Glutamatergic neuron (in vitro differentiated cells): ENCODE measurements at regions not wholly inside any gene's neighbourhood (a gene's known extent, or its start where the extent isn't known, plus 50 kb on each side); places are given as distances from the start of the nearest gene placed in this dataset. TPM values are rescaled to one million over a fixed set of nuclear protein-coding genes. Genes with fewer than 3 reads are reported as not detected.

Experiments
- DNase-seq: peaks from one replicate; pipeline ENCODE4 v3.0.0; 2022
- H3K27ac Mint-ChIP-seq: one replicate; pipeline ENCODE4 v1.8.0; 2020; ENCODE audit warnings: mild to moderate bottlenecking, mixed read lengths, inconsistent platforms; ENCODE audit not compliant: unreplicated experiment
- H3K27me3 Mint-ChIP-seq: one replicate; pipeline ENCODE4 v1.8.0; 2020; ENCODE audit warnings: mild to moderate bottlenecking, moderate library complexity, mixed read lengths, inconsistent platforms; ENCODE audit not compliant: unreplicated experiment
- H3K36me3 Mint-ChIP-seq: one replicate; pipeline ENCODE4 v1.8.0; 2020; ENCODE audit warnings: mild to moderate bottlenecking, mixed read lengths, inconsistent platforms; ENCODE audit not compliant: unreplicated experiment
- H3K4me1 Mint-ChIP-seq: one replicate; pipeline ENCODE4 v1.8.0; 2020; ENCODE audit warnings: mild to moderate bottlenecking, low read depth, mixed read lengths, inconsistent platforms; ENCODE audit not compliant: unreplicated experiment
- H3K4me3 Mint-ChIP-seq: one replicate; pipeline ENCODE4 v1.8.0; 2020; ENCODE audit warnings: mild to moderate bottlenecking, mixed read lengths, inconsistent platforms; ENCODE audit not compliant: unreplicated experiment
- H3K9me3 Mint-ChIP-seq: one replicate; pipeline ENCODE4 v1.8.0; 2020; ENCODE audit warnings: mild to moderate bottlenecking, moderate library complexity, mixed read lengths, inconsistent platforms; ENCODE audit not compliant: unreplicated experiment
- CTCF ChIP-seq: fragments of 200-600 bp; sonication (generic); IDR thresholded peaks from one replicate; pipeline ENCODE4 v1.5.0; 2021; ENCODE audit not compliant: partially characterized antibody, unreplicated experiment
- microRNA-seq: library from miRNA; unstranded; fragments of <30 nt; microRNA quantifications from one replicate; pipeline ENCODE4, GENCODE V29; 2020; ENCODE audit not compliant: unreplicated experiment

DNA sequence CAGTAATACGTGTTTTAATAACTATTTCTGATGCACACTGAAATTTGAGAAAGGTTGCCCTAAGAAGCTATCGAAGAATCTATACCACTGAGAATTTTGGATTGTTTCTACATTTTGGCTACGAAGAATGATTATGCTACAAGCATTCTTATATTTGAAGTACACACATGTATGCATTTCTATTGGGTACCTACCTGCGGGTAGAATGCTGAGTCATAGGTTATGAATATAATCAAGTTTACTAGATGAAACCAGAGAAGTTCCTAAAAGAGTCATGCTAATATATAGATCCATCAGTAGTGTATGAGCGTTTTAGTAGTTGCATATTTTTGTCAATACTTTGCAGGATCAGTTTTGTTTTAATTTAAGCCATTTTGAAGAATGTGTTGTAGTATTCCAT, 62.0 kb upstream of the PCDH20 start:
- H3K4me1 Mint-ChIP-seq, result no peaks in the 10 kb centered on the region
- no peaks in the 10 kb centered on the region for H3K27me3 Mint-ChIP-seq
- TF ChIP-seq CTCF, result no peak
- DNase-seq, result no peak
- no peak overlapping the region for H3K27ac Mint-ChIP-seq
- no peak overlapping the region for H3K4me3 Mint-ChIP-seq
- no peaks in the 10 kb centered on the region for H3K36me3 Mint-ChIP-seq
- no peaks in the 10 kb centered on the region for H3K9me3 Mint-ChIP-seq

GRCh38 chr13:61470786-61471185, 55.1 kb upstream of the PCDH20 start:
- H3K4me1 Mint-ChIP-seq, result no peaks in the 10 kb centered on the region
- H3K36me3 Mint-ChIP-seq, result no peaks in the 10 kb centered on the region
- H3K9me3 Mint-ChIP-seq, result no peaks in the 10 kb centered on the region
- H3K27me3 Mint-ChIP-seq, result no peaks in the 10 kb centered on the region
- DNase-seq, result no peak
- TF ChIP-seq CTCF, result no peak
- no peak overlapping the region for H3K27ac Mint-ChIP-seq
- H3K4me3 Mint-ChIP-seq, result no peak overlapping the region

DNA sequence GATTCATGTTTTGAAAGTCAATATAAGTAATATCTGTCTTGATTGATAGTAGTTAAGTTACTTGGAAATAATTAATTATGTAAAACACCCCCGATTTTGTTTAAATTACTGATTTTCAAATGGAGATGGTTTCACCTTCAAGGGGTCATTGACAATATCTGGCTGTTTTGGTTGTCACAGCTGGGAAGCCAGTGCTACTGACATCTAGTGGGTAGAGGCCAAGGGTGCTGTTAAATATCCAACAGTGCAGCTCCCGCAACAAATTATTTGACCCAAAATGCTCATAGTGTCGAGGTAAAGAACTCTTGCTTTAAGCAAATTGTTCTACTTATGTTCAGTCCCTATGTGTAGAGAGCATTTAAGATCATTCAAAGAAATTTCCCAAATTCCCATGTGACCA, 50.6 kb upstream of the PCDH20 start:
- H3K27me3 Mint-ChIP-seq, result no peaks in the 10 kb centered on the region
- DNase-seq, result no peak
- H3K4me3 Mint-ChIP-seq, result no peak overlapping the region
- no peak overlapping the region for H3K27ac Mint-ChIP-seq
- no peaks in the 10 kb centered on the region for H3K4me1 Mint-ChIP-seq
- no peaks in the 10 kb centered on the region for H3K9me3 Mint-ChIP-seq
- no peaks in the 10 kb centered on the region for H3K36me3 Mint-ChIP-seq
- no peak for TF ChIP-seq CTCF

Small RNA genes lying in the stretch of these regions (microRNA-seq; reads per million reads assigned to microRNA genes)
- gene MIR4704, result not detected
- gene MIR548X2, result not detected
